SIG-M5 treated with dmso at 0.1 percent for 504 hours (cell line): ENCODE measurements at regions not wholly inside any gene's neighbourhood (a gene's known extent, or its start where the extent isn't known, plus 50 kb on each side); places are given as distances from the start of the nearest gene placed in this dataset.

ENCODE experiments used
- DNase-seq: peaks from one replicate; lab custom pipeline; 2025; ENCODE audit not compliant: unreplicated experiment; lab: John Stamatoyannopoulos, UW

DNA sequence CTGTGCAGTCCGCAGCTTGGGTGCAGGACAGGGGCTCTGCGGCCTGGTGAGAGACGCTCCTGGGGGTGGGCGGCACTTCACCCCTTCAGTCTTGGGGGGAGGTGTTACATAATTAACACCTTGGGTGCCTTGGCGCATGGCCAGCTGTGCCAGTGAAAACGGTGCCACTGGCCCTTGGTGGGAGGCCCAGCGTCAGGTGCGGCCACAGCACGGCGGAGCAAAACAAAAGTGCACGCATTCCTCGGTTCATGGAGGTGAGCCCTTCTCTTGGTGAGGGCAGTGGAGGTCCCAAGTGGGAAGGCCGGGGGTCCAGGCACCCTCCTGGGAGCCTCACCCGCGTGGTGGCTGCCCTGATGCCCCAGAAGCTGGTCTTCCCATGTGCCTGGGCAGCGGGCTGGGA lies 89.8 kb downstream of the ENGASE start:
- DNase-seq = no peak

DNA sequence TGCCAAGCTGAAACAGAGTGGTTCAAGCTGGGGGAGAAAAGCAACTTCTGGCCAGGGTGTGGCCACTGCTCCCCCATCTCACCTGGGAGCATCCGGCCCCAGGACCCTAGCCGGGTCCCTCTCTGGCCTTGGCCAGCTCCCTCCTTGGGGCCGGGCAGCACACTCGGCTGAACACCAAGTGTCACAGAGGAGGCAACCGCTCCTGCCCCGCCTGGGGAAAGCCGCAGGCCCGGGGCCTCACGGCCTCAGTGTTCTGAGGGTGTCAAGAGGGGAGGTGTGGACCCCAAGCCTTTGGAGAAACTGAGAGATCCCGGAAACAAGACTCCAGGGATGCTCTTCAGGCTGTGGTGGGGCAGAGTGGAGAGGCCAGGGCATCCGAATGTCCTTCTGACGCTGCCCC lies 88.4 kb downstream of the ENGASE start:
- no peak for DNase-seq

DNA sequence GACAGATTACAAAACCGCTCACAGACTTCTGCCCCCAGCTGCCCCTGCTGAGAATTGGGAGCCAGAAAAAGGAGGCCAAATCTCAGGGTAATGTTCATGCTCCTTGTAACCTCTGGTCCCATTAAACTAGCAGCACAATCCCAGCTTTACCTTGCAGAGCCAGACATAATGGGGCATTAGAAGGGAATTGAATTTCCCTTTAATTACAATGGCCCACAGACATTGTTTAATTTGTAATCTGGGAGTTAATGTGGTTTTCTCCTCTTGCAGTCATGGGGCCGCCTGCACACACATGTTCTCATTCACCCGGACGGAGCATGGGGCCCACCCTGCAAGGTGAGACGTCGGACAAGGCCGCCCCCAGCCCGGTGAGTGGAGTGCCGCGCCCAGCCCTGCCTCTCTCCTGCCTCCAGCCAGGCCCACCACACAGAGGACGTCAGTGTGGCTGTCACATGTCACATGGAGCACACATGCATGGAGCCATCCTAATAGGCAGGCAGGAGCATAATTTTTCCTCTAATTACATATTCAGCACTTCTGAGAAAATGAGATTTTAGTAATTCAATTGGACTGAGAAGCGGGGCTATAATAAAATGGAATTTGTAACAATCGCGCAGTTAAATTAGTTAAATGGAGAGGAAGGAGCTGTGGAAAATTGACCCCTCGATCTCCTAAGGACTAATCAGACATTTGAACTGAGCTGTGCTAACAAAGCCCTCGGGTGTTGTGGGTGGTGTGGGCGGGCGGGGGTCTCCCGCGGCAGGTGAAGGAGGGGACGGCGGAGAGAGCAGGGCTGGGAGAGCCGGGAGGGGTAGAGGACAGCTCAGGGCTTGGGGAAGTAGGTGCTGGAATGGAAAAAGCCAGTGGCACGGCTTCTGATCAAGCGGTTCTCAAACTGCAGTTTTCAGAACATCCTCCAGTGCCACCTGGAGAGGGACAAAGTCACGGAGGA lies 87.7 kb downstream of the ENGASE start:
- no peak for DNase-seq

DNA sequence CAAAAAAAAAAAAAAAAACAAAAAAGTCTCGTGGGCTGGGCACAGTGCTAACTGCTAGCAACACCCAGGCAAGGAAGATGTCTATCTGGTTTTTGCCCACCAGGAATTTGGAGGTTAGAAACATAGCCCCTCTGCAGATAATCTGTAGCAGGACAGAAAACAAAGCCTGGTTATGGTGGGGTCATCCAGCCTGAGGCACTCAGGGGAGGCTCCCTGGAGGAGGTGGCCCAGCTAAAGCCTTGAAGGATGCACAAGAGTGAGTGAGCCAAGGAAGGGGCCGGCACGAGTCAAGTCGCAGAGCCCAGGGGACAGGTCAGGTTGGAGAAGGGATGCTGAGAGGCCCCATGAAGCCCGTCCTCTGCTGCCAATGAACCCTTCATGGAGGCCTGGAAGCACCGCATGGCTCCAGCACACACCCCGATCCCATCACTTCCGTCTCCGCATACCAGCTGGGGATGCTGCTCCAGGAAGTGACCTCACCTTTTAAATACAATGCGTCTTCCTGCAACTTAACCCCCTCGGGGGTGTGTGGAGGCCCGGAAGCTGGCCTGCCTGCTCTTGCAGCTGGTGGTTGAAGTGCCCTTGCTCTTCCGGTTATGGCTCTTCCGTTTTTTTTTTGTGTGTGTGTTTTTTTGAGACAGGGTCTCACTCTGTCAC lies 86.5 kb downstream of the ENGASE start:
- DNase-seq = no peak

DNA sequence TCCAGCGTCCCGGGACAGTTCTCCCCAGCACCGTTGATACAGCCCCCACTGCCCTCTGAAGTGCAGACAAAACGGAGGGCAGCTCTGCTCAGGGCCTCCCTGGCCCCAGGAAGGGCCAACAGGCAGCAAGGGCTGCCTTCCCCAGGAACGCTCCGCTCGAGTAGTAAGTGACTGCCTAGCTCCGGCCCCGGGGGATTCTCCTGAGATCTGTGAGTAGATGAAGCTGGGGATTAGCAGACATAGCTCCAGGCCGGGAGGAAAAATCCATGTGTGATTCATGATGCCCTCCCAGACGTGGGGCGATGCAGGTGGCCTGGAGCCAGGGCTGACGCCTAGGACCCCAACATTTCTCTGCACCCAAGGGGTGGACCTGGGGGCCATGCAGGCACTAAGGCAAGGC lies 85.3 kb downstream of the ENGASE start:
- DNase-seq = no peak

DNA sequence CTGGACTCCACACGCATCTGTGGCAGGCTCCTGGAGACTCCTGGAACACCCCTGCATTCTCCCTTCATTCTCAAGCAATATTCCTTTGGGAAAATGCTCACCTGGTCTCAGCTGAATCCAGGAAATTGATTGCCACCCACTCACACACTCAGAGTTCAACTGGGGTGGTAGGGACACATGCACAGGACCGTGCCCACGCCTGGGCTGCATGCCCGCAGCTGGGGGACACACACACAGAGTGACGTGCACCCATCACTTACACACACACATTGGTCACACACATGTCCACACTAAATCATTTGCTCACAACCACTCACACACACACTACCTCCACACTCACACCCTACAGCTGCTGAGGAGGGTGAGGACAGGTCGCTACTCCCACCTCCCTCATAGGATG lies 84.8 kb downstream of the ENGASE start:
- DNase-seq = no peak

DNA sequence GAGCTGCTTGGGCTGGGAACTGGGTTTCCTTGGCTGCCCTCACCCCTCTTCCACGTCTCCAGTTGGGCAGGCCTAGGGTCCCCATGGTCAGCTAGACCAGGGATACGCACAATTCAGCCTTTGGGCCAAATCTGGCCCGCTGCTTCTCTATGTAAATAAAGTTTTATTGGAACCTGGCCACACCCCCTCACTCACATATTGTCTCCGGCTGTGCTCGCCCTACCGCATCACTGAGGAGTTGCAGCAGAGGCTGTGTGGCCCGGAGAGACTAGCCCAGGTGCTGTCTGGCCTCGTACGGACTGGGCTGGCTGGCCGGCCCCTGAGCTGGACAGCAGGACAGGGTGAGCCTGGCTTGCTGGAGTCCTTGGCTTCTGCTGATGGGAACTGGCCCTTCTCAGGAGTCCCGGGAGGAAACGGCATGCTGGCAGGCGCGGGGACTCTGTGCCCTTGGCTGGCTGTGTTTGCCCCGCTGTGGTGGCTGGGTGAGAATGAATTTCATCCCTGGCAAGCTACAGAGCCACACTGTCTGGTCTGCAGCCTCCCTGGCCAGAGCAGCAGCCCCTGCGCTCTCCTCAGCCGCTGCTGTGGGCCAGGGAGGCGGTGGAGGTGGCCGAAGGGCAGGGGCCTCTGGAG lies 82.0 kb downstream of the ENGASE start:
- no peak for DNase-seq

DNA sequence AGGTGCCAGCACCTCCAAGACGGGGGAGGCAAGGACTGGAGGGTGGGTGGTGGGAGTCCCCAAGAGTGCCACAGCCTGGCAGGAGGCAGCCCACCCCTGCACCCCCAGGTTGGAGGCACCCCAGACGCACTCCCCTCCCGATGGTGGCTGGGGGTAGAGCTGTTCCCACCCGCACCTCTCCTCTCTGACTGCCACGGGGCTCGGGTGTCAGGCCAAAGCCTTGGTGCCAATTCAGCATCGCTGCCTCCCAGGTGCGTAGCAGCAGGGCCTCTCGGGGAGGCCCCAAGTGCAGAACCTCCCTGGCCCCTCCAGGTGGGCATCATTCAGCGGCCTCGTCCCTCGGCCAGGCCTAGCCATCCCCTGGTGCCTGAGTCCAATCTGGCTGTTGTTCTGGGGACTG lies 81.1 kb downstream of the ENGASE start:
- DNase-seq = no peak

DNA sequence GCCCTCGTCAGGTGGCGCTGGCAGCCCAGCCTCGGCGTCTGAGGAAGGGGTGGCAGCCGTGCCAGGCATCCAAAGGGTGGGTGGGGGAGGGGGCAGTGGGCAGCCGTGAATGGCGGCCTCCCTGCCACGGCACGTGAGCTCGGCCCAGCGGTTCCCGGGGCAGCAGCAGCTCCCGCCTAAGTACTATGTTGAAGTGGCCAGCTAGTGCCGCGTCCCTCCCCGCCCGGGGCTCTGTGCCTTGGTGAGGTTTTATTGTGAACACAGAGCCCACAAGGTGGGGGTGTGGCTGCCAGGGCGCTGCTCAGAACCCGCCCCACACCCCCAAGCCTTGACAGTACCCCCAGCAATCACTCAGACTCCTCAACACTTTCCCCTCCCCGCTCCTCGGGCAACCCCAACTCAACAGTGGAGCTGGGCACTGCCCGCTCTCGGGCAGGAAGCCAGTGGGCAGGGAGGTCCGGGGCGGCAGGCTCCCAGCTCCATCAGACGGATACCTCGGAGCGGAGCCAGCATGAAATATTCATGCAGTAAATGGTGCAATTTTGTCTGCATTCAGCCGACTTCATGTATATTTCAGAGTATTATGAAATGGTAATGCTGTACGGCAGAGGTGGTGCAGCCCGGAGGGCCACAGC lies 80.4 kb downstream of the ENGASE start:
- no peak for DNase-seq

DNA sequence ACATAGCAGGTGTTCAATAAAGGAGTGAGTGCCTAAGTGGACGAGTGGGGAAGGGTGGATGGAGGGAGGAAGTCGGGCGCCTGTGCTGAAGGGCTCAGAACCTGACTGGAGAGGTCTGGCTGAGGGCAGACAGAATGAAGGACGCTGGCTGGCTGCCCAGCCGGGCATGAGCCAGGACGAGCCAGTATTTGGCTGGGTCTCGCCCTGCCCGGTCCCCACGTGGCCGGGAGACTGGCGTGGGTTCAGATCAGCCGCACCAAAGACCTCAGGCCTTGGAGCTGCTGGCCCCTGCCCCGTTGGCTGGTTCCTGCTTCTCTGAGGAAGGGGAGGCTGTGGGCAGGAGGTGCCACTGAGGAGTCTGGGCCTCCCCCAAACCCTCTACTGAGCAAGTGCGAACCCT lies 79.8 kb downstream of the ENGASE start:
- DNase-seq = no peak

DNA sequence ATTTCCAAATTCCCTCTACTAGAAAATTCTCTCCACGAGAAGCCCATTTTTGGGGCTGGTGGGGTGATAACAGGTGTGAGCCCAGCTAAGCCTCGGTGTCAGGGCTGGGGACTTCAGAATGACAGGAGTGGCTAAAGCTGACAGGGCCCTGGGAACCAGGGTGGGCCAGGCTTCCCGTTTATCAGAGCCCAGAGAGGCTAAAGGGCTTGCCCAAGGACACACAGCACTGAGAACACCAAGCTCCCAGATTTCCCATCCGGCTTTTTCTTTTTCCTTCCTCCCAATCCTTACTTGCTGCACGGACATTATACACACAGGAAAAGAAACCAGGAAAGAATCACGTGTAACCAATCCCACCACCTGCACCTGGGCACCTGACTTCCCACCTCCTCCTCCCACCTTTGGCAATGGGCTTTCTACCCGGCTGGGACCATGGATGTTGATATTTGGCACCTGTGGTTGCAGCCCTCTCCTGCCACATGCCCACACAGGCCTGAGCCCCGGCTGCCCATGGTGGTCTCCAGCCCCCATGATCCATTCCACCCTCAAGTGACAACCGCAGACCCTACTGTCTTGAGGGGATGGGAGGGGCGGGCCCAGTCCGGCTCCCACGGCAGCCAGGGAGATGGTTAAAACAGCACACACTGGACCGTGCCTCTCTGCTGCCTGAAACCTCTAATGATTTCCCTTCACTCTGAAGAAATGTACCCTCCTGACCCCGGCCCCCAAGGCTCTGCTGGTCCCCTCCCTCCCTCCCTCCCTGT lies 78.9 kb downstream of the ENGASE start:
- DNase-seq = no peak

DNA sequence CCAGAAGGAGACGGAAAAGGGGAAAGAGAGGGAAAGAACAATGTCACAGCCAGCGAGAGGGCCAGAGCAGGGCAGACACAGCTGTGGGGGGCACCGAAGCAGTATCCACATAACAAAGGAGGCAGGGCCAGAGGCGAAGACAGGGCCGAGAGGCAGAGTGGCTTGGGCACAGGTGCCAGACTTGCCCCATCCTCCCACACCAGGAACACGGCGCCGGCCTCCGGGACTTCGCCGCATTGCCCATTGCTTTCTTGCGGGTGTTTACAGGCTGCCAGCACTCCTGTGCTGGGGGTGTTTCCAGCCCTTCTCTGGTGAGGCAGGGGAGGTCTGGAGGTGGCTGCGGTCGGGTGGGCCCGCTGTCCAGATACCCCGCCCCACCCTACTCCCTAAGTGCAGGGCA lies 78.0 kb downstream of the ENGASE start:
- DNase-seq = no peak

DNA sequence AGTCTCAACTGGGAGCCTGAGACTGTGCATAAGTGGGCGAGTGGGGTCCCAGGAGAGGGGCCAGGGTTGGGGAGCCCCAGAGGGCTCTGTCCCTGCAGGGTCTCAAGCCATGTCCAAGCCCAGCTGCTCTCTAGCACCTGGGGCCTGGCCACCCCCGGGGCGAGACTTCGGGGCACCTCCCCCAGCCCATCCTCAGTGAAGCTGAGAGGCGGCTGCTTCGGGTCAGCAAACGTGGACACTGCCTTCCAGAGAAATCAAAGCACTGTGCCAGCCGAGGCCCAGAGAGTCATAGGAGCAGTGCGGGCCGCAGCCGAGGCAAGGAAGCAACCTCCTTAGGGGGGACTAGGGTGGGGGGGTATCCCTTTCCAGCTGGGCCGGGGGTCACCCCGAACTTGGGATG lies 77.5 kb downstream of the ENGASE start:
- no peak for DNase-seq

DNA sequence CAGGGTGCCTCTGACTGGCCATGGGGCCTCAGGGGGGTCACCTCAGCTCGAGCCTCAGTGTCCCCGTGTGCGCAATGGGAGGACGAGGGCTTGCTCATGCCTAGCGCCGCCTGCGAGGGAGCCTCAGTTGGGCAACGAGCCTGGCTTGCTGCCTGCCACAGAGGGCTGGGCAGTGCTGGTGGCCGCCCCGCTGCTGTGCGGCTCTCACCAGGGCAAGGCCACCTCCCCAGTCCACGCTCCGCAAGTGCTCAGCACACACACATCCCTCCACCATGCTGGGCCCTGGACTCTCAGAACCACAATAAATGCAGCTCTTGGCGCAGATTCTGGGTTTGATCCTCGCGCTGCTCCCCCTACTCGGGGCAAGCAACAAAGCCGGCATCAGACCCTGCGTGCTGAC lies 76.2 kb downstream of the ENGASE start:
- no peak for DNase-seq

DNA sequence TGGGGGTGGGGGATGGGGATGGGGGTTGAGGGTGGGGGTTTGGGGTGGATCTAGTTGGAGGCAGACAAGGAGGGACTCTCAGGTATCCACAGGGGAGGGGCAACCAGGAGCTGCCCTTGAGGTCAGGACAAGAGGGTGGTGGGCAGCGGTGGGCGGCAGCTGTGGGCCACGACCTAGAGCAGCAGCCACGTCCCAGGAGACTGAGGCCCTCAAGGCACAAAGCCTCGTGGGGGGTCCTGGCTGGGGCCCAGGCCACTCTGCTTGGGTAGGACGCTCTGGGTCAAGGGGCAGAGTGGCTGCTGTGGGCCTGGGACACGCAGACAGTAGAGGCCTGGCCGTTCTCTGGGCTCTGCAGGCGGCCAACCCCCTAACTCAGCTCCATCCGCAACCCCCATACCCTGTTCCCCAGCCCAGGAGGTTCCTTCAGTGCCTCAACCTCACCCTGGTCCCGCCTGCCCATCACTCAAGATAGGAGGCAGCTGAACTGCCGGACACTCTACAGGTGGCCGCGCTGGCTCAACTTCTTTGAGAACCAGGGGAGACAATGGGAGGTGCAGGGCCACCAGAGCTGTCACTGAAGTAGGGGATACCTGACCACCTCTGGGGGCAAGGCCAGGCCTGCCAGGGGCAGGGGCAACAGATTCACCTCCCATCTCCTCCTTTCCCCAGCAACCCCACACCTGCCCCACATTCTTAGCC lies 75.6 kb downstream of the ENGASE start:
- no peak for DNase-seq

DNA sequence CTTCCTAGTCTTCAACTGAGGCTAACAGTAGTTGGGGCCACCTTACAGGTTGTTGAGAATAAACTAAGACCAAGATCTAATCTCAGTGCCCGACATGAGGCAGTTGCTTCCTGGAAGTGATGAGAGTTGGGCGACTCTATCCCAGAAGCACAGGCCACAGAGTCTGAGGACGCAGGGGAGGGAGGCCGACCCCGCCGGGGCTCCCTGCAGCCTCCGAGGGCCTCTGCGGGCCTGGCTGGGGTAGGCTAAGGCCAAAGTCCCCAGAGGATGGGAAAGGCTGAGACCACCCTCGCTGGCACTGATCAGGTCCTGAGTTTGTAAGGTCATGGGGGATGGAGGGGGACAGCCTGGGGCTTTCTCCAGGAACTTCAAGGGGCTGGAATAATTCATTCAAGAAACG lies 74.0 kb downstream of the ENGASE start:
- DNase-seq = no peak

DNA sequence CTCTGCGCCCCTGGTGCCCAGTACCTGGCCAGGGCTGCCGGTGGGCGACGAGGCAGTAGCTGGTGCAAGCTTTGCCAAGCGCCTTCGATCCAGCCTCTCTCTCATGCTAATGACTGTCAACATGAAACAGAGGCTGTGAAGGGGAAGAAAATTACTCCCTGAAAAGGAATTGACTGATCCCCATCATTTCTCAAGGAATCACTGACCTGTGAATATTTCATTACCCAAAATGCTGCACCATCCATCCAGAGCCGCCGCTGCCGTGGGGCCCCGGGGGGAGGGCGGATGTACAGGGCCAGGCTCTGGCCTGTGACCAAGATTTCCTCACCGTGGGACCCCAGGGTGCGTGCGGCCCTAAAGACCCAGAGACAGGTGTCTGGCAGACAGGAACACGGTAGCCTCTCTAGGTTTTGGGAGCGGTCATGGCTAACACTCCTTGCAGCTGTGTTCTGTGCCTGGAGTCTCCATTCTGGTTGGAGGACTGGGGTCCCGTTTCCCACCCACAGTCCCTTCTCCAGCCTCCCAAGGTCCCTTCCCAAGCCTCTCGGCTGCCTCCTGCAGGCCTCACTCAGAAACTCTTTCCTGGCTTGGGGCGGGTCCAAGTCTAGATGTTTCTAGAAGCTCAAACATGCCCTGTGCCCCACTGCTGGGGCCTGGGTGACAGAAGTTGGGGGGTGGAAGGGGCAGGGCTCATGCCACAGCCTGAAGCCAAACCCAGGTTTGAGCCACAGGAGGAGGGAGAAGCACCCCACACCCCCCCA lies 73.3 kb downstream of the ENGASE start:
- DNase-seq = no peak

DNA sequence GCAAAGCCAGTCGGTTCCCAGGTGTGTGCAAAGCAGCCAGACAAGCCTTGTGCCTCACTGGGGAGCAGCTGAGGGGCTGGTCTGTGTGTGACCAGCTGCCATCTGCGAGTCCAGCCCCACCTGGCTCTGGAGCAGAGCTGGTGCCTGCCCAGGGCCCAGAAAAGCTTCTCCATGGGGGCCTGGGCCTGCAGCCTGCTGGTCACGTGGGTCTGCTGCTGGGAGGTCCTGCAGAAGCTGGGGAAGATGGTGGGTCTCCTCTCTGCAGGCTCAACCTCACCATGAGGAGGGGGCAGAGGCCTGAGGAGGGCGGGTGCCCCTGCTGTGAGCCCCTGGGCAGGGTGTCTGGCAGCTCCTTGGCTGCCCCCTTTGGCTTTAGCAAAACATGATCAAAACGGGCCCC lies 71.9 kb downstream of the ENGASE start:
- DNase-seq = no peak

DNA sequence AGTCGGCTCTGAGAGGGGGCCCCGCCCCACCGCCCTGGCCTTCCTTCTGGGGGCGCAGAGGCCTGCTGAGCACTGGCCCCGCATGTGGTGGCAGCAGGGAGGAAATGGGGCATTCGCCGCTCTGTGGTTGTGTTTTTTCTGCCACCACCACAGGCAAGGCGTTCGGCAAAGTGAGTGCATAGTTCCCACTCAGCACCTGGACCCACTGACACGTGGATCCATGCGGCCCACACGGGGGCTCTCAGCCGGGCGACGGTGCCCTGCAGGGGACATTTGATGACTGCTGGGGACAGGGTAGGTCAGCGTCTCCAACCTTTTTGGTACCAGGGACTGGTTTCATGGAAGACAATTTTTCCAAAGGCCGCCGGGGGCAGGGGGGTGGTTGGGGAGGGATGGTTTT lies 70.9 kb downstream of the ENGASE start:
- no peak for DNase-seq

DNA sequence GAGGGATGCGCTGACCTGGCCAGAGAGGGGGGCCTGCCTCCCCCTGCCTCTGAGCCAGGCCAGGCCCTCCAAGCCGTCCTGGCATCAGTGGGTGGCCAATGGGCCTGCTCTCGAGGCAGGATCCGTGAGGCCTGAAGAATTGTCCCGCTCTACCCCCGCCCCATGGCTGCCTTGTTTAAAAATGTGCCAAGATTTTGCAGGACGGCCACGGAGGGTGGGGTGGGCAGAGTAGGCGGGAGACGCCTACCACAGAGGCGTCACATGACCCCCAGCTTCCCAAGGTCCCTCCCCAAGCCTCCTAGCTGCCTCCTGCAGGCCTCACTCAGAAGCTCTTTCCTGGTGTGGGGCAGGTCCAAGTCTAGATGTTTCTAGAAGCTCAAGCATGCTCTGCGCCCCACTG lies 69.5 kb downstream of the ENGASE start:
- DNase-seq = no peak
